HG03457 (cell line): ENCODE measurements at regions not wholly inside any gene's neighbourhood (a gene's known extent, or its start where the extent isn't known, plus 50 kb on each side); places are given as distances from the start of the nearest gene placed in this dataset.

Experiments used
- ATAC-seq: cut with Tn5 transposase; IDR thresholded peaks from one replicate; pipeline ENCODE4 v1.9.1; 2021; ENCODE audit warnings: moderate number of reproducible peaks; ENCODE audit not compliant: unreplicated experiment

- no peak for ATAC-seq
Measured at GRCh38 chr2:60603533-60604190, 50.2 kb upstream of the BCL11A start.

- no peak for ATAC-seq
Measured at GRCh38 chr2:60604486-60605064, 51.1 kb upstream of the BCL11A start.

- ATAC-seq: no peak
Measured at GRCh38 chr2:60605866-60606265, 52.4 kb upstream of the BCL11A start.

GRCh38 chr2:60608679-60609078, 55.2 kb upstream of the BCL11A start:
- no peak for ATAC-seq

- ATAC-seq: no peak
Measured at GRCh38 chr2:60612033-60612432, 58.6 kb upstream of the BCL11A start.

GRCh38 chr2:60614319-60614718, 60.9 kb upstream of the BCL11A start:
- no peak for ATAC-seq

- no peak for ATAC-seq
Measured at GRCh38 chr2:60621688-60622429, 68.4 kb upstream of the BCL11A start.

GRCh38 chr2:60623040-60623439, 69.6 kb upstream of the BCL11A start:
- ATAC-seq: no peak

GRCh38 chr2:60627412-60627811, 74.0 kb upstream of the BCL11A start:
- ATAC-seq: no peak

GRCh38 chr2:60628026-60628425, 74.6 kb upstream of the BCL11A start:
- ATAC-seq: no peak

GRCh38 chr2:60628615-60629304, 75.3 kb upstream of the BCL11A start:
- no peak for ATAC-seq

- no peak for ATAC-seq
Measured at GRCh38 chr2:60629305-60629662, 75.8 kb upstream of the BCL11A start.

GRCh38 chr2:60629801-60630385, 76.4 kb upstream of the BCL11A start:
- ATAC-seq: no peak

- ATAC-seq: no peak
Measured at GRCh38 chr2:60633615-60634014, 80.2 kb upstream of the BCL11A start.

- ATAC-seq: no peak
Measured at GRCh38 chr2:60634438-60634837, 81.0 kb upstream of the BCL11A start.

- ATAC-seq: no peak
Measured at GRCh38 chr2:60641811-60642788, 88.6 kb upstream of the BCL11A start.

GRCh38 chr2:60643747-60644146, 90.3 kb upstream of the BCL11A start:
- ATAC-seq: no peak

GRCh38 chr2:60644951-60645350, 91.5 kb upstream of the BCL11A start:
- ATAC-seq: no peak

- no peak for ATAC-seq
Measured at GRCh38 chr2:60648191-60648590, 94.7 kb upstream of the BCL11A start.

GRCh38 chr2:60649721-60650120, 96.3 kb upstream of the BCL11A start:
- no peak for ATAC-seq
